DMS53 treated with DMSO at 0.1 percent for 48 hours (cell line): ENCODE measurements at regions not wholly inside any gene's neighbourhood (a gene's known extent, or its start where the extent isn't known, plus 50 kb on each side); places are given as distances from the start of the nearest gene placed in this dataset.
"Not testable (repeated sequence)": the region's sequence is repeated elsewhere in the genome, so short reads cannot be mapped to it uniquely, and the experiment has no call there.

Experiments used
- DNase-seq: peaks from one replicate; lab custom pipeline; 2025; ENCODE audit not compliant: unreplicated experiment; lab: John Stamatoyannopoulos, UW

DNA sequence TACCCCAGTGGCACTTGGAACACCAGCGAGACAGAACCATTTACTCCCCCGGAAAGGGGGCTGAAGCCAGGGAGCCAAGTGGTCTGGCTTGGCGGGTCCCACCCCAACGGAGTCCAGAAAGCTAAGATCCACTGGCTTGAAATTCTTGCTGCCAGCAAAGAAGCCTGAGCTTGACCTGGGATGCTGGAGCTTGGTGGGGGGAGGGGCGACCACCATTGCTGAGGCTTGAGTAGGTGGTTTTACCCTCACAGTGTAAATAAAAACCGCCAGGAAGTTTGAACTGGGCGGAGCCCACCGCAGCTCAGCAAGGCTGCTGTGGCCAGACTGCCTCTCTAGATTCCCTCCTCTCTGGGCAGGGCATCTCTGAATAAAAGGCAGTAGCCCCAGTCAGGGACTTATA lies 62.8 kb downstream of the RPS24 start:
- DNase-seq, result not testable (repeated sequence)

DNA sequence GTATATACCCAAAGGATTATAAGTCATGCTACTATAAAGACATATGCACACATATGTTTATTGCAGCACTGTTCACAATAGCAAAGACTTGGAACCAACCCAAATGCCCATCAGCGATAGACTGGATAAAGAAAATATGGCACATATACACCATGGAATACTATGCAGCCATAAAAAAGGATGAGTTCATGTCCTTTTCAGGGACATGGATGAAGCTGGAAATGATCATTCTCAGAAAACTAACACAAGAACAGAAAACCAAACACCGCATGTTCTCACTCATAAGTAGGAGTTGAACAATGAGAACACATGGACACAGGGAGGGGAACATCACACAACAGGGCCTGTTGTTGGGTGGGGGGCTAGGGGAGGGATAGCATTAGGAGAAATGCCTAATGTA lies 68.9 kb downstream of the RPS24 start:
- DNase-seq, result not testable (repeated sequence)

DNA sequence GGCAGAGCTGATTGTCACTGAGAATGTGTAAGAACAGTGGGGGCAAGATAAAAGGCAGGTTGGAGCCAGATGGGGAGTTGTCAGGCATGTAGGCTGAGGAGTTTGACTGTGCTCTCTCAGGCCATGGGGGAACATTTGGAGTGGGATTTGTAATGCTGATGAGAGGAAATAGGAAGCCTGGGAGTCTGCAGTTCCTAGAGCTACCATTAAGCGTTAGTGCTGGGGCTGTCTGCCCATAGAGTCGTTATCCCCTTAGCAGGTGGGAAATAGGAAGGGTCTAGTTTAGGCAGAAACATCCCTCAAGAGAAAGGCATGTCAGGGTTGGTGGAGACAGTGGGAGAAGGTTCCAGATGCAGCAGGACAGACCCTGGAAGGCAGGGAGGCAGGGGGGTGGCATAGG lies 75.5 kb downstream of the RPS24 start:
- no peak for DNase-seq

DNA sequence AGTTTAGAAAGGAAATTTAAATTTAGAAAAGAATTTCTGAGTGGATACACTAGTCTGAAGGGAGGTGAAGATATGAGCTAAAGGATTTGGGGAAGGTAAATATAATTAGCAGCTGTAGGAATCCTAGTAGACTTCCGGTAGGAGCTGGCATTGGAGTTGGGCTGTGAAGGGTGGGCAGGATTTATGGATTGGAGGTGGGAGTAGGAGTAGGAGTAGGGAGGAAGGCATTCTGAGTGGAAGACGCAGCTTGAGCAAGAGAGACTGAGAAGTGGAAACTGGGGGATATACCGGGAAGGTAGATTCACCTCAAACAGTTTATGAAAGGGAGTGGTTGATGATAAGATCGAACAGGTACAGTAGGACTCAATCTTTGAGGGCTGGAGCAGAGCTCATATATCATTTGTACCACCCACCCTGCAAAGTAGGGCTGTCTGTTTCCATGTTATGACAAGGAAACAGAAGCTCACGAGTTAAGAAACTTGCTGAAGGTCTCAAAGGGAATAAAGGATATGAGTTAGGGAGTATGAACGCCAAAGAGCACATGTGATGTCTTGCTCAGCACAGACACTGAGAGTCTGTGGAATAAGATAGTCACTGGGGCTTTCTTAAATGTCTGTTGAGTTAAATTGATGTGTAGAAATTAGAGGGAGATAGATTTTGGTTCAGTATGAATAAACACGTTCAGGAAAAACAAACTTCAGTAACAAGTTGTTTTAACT lies 81.6 kb downstream of the RPS24 start:
- DNase-seq, result no peak

DNA sequence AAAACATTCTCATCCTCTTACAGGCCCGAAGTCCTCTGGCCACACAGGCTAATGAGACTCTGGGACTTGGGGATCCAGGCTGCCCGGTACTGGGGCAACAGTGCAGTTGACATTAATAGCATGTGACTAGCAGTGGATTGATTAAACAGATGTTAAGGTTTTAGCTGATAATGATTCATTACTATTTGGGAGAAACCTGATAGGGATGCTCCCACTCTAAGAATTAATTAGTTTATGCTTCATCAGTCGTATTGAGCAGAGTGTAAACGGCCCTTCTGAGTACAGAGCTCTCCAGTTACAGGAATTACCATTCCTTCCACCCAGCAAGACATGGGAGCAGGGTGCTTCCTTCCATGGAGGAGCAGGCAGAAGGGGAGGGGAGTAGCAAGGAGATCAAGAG lies 82.7 kb downstream of the RPS24 start:
- no peak for DNase-seq

DNA sequence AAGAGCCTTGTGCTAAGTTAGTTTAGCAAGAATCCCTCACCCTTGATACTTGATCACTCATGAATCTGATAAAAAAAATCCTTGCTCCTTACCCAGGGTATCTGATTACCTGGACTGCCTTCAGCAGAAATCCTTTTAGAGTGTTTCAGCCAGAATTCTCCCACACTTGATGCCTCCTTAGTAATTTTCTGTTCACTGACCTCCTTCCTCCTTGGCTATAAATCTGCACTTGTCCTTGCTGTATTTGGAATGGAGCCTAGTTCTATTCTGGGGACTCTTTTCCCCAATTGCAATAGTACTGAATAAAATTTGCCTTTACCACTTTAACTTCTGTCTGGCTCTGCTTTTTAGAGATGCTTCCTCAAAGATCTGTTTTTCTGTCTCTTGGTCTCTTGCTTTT lies 84.9 kb downstream of the RPS24 start:
- DNase-seq, result no peak

DNA sequence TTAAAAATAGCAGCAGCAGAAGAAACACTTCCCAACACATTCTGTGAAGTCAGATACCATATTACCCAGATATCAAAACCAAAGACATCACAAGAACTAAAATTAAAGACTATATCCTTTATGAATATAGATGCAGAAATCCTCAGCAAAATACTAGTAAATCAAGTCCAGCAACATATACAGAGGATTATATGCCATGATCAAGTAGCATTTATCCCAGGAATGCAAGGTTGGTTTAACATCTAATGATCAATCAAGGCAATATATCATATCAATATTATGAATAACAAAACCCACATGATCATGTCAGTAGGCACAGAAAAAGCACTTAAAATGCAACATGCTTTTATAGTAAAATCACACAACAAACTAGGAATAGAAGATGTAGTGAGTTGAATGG lies 88.1 kb downstream of the RPS24 start:
- no peak for DNase-seq

DNA sequence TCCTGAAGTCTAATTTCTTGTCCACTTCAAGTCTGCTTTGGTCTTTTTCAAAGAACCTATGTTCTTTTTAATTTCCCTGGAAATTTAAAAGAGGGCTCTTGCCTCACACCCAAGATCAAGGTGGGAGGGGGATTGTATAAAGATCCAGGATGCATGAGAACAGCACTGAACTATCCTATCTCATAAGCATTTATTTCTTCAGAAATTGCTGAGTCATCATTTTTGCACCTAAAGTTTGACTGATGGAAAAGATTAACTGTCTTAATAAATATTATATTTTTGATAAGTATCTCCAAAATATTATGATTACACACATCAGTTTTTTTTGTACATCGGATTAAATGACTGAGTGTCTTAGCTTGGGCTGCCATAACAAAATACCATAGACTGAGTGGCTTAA lies 90.5 kb downstream of the RPS24 start:
- DNase-seq, result no peak

DNA sequence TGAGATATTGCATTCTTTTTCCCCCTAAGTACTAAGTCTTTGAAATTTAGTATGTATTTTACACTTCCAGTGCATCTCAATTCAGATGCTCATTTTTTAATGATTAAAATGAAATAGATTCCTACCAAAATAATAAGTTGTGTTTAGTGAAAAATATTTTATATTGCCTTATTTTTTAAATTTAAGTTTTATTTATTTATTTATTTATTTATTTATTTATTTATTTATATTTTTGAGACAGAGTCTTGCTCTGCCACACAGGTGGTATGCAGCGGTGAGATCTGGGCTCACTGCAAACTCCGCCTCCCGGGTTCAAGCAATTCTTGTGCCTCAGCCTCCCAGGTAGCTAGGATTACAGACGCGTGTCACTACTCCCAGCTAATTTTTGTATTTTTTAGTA lies 95.5 kb downstream of the RPS24 start:
- DNase-seq, result no peak

DNA sequence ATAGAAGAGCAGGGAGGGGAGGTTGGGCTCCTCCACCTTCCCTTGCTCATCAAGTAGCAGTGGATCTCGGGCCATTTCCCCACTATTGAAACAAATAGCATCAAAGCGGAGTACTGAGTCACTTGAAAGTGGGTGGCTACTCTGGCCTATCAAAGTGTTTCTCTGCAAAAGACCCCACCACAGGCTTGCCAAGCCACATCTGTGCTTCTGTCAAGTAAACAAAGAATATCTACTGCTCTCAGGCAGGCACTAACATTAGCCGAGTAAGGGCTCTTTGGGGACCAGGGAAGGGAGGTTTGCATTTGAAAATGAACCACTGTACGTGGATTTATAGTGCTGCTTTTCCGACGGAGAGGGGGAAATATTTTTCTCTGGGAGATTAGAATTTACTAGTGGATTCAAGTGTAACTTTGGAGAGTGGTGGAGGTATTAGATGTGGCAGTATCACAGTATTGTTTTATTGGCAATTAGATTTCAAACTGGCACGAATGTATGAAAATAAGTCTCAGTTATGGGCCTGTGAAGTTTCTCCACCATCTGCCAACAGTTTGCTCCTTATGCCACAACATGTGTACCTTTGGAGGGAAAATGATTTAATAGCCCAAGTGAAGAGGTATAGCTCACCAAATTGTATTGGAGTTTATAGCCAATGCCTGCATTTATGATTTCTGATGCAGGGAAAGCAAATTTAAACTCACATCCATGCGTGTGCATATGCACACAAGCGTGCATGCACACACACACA lies 97.5 kb downstream of the RPS24 start:
- DNase-seq, result no peak

DNA sequence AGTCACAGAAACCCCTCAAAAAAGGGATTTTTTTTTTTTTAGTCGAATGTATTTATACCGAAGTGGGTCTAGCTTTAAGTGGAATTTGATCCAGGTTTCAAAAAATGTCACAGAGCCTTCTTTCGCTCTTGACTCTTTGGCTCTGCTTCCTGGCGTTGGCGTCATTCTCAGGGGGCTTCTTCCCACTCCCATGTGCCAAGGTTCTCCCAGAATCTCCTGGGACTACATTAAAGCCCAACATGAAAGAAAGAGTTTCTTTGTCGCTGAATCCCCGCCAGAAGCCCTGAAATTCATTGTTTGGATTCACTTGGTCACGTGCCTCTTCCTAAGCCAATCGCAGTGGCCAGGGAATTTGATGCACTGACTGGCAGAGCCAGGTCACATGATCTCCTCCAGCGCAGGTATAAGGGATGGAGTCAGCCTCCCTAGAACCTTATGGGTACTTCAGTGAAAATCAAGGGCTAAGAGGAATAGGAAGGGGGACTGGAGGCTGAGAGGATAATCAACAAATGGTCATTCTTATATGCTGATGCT lies 101.2 kb downstream of the RPS24 start:
- peak; percentile 59 for DNase-seq

DNA sequence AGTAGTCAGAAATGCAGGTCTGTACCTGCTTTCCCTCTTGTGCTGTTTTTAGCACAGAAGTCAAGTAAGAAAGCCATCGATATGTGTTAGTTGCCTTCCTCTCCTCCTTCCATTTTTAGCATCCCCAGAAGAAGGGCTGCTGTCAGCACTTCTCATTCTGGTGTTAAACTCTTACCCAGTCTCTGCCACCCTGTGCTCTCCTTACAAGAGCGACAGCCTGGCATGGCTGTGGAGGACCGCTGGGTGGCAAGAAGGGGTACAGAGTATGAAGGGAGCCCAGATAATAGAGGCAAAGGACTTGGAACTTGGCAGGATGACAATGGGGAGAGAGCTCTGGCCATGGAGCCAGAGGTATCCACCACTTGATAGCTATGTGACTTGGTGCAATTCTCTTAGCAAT lies 103.5 kb downstream of the RPS24 start:
- no peak for DNase-seq

DNA sequence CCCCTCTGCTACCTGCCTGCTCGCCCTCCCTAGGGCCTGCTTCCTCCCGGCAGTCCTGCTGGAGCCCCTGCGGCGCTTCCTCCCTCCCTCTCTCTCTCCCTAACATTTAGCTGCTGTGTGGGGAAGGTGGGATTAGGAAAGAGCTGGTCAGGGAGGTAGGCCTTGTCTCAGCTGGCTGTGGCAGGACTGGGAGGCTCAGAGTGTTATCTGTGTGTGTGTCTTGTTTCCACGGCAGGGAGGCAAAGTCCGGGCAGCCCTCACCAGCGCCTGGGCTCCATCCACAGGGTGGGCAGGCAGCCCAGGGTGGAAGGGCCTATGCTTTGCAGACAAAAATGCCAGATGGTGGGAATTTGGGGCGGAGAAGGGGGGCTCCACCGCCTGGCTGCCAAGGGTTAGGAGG lies 105.7 kb downstream of the RPS24 start:
- no peak for DNase-seq

DNA sequence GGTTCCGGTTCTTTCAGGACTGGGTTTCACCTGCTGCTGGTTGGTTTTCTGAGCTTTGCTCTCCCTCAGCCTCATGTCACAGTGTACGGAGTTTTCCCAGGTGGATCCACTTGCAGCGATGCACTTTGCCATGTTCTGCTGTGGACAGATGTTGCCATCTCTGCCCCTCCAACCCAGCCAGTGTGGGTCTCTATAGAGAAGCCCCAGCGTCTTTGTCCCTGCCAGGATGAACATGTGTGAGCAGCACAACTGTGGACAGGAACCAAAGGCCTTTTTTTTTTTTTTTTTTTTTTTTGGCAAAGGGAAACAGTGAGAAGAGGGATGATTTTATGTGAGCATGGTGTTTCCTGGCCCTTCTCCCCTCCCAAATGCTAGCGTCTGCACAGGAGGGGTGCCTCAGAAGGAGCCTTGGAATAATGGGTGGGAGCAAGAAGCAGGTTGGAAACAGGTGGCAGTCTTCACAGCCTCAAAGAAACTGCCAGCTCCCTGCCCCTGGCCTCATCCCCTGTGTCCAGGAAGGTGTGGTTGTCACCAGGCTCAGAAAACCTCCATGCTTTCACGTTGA lies 106.5 kb downstream of the RPS24 start:
- no peak for DNase-seq

DNA sequence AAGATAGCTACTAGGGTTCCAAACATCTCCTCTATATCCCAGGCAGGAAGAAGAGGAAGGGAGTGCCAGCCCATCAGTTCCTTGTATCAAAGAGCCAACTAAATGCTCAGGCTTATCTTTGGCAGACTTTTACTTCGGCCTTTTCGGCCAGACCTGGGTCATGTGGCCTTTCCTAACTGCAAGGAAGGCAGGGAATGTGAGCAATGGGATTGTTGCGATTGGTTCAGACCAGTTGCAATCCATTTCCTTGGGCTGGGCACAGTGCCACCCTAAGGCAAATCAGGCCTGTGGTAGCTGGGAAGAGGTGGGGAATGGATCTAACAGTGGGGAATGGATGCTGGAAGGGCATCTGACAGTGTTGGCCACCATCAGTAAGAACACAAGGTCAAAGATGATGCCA lies 109.9 kb downstream of the RPS24 start:
- DNase-seq, result no peak

DNA sequence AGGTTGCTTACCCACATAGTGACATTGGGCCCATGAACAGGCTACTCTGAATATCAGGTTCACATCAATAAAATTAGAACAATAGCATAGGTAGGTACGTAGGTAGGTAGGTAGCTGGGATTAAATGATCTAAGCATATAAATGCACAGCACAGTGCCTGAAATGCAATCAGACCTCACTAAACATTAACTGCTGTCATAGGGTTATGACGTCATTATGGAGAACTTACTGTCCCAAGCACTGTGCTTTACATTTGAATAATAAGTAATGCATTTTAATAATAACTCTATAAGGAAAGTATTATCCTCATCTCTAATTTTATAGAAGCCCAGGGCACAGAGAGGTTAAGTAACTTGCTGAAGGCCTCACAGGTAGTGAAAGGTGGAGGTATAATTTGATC lies 112.5 kb downstream of the RPS24 start:
- DNase-seq, result no peak

DNA sequence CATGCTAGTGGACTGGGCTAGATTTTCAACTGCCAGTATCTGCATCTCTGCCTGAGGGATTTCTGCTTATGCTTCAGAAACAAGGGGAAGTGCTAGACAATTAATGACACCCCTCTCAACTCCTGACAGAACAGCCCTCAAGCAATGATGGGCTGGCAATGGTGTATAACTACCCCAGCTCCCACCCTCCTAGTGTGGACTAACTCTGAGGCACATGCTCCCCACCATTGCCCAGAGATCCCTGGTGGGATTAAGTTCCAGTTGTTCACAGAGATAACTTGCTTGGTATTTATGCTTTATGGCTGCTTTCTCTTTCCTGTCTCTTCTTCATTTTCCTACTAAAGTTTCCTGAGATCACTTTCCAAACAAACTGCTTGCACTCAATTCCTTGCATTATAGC lies 113.5 kb downstream of the RPS24 start:
- DNase-seq, result no peak

DNA sequence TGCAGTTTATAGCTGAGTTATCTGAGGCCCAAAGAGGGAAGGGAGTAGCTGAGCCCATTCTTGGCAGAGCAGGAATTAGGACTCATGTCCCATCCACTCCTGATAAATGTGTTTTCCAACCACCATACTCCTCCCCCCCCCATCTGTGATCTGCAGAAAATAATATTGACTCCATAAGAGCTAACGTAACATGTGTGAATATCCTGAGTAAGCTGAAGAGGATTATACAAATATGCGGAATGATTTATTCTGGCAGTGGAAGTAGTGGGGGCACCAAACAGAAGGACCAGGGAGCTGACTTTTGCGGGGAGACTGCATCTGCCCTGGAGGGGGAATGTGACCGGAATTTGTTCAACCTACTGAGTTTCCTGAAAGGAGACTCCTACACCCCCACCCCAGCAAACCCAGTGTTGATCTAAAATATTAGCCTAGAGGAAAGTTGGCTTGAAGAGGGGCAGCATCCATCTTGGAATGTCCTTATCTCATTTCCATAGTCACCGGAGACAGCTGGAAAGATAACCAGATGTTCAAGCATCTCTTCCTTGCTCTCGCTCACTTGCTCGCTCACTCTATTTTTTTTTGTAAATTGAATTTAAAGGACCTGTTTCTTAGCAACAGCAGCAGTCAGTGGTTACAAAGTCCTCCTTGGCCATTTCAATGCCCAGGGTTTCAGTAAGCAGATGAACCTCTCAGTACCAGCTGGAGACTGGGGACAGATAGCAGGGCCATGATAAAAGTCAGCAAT lies 114.7 kb downstream of the RPS24 start:
- DNase-seq, result no peak

DNA sequence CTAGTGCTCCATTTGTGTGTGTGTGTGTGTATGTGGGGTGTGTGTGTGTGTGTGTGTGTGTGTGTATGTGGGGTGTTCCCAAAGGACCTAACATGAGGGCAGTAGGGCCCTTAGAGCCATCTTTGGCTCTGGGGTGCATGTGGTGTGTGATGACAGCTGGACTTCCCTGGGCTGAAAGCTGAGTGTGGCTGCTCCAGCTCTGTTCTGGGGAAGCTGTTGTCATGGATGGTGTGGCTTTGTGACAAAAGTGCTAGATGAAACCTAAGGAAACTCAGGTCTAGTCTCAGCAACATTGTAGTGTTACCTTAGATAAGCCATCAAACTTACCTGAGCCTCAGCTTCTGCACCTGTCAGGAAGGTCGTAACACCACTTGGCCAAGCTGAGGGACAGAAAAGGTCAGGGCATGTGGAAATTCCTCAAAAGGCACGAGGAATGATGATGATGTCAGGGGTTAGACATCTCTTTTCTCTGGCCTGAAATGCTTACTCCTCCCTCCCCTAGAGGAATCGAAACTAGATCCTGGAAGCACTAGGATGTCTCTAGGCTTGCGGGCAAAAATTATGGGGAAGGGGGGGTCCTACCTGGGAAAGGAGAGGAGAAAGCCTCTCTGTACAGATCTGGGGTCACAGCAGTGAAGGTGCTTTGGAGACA lies 115.4 kb downstream of the RPS24 start:
- no peak for DNase-seq

DNA sequence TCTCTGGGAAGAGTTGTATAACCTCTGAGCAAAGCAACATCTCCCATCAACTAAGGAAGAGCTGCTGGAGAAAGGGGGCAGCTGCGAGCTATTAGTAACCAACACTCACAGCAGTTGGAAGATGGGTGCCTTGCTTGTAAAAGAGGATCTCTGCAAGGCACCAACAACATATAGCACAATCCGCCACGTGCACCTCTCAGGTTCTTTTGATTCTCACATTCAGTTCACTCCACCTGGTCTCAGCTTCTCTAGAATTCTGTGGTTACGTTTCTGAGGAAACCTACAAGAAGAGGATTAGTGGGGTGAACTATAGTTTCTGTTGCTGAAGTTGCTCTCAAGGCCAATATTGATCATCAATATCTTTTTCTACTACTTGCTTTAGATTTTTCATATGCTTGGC lies 117.1 kb downstream of the RPS24 start:
- no peak for DNase-seq

DNA sequence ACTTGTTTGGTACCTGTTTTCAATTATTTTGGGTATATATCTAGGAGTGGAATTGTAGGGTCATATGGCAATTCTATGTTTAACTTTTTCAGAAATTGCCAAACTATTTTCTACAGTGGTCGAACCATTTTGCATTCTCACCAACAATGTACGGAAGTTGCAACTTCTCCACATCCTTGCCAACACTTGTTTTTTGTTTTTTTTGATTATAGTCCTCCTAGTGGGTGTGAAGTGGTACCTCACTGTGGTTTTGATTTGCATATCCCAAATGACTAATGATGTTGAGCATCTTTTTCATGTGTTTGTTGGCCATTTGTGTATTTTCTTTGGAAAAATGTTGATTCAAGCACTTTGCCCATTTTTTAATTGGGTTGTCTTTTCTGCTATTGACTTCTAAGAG lies 122.1 kb downstream of the RPS24 start:
- DNase-seq, result no peak
